ENCODE measurements at regions not wholly inside any gene's neighbourhood (a gene's known extent, or its start where the extent isn't known, plus 50 kb on each side); places are given as distances from the start of the nearest gene placed in this dataset.

DNA sequence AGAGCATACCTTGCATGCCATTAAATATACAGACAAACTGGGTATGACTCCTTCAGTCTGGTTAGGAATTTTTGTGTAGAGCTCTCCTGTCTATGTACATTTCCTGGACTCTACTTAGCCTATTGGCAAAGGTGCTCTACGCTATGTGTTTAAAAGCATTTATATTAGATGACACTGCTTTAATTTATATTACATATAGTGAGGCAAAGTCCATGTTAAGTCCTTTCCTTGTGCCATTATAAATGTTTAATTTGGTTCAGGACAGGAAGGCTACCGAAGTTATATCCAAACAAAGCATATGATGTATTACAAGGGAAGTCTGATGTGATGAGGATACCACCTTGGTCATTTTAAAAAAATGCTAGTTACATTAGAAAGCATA is 117.4 kb upstream of the RAB27B start:
- Histone ChIP-seq H3K36me3 (ENCODE audit: control insufficient read depth in 3 of 3, insufficient read depth in 2 of 3, low read depth in 1 of 3, low read length in 3 of 3) (no peaks in the 10 kb centered on the region), H3K9me3 (ENCODE audit: control insufficient read depth in 2 of 2, insufficient read depth in 1 of 2, low read depth in 1 of 2, low read length in 1 of 2) (no peaks in the 10 kb centered on the region), H3K4me3 (ENCODE audit: low read depth in 1 of 3, low read length in 3 of 3) (no peak overlapping the region), H3K4me1 (ENCODE audit: control insufficient read depth in 3 of 3, insufficient read depth in 2 of 3, low read depth in 1 of 3, low read length in 2 of 3) (no peaks in the 10 kb centered on the region), H3K27me3 (ENCODE audit: control insufficient read depth in 3 of 3, insufficient read depth in 3 of 3, low read length in 3 of 3) (no peaks in the 10 kb centered on the region), H3K27ac (ENCODE audit: low read depth in 1 of 3, low read length in 2 of 3) (no peak overlapping the region)
- no peak for FAIRE-seq
- DNase-seq, result no peak
- 59 to 75% (median 62%) methylated on average over 2 of the region's 2 CpGs for WGBS, 3 donors

DNA sequence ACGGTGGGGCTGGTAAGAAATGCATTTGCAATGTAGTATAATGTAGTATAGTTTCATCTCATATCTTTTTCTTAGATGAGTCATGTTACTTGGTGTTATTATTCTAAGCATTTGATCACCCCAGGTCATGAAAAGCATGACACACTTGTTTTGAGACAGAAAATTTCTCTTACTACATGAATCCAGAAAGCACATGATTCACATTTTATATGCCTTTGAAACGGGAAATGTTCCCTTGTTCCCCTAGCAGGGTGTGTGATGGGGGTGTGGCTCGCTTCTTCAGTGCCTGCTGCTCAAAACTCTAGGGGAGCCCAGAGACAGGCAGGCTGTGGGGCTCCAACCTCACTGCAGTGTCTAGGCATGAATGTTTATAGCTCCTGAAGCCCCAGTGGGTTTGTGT is 116.0 kb upstream of the RAB27B start:
- Histone ChIP-seq H3K9me3 (ENCODE audit: control insufficient read depth in 2 of 2, insufficient read depth in 1 of 2, low read depth in 1 of 2, low read length in 1 of 2) (no peaks in the 10 kb centered on the region), H3K4me3 (ENCODE audit: low read depth in 1 of 3, low read length in 3 of 3) (no peak overlapping the region), H3K4me1 (ENCODE audit: control insufficient read depth in 3 of 3, insufficient read depth in 2 of 3, low read depth in 1 of 3, low read length in 2 of 3) (no peaks in the 10 kb centered on the region), H3K27me3 (ENCODE audit: control insufficient read depth in 3 of 3, insufficient read depth in 3 of 3, low read length in 3 of 3) (no peaks in the 10 kb centered on the region), H3K36me3 (ENCODE audit: control insufficient read depth in 3 of 3, insufficient read depth in 2 of 3, low read depth in 1 of 3, low read length in 3 of 3) (no peaks in the 10 kb centered on the region), H3K27ac (ENCODE audit: low read depth in 1 of 3, low read length in 2 of 3) (no peak overlapping the region)
- 47 to 56% (median 53%) methylated on average over 3 of the region's 3 CpGs for WGBS, 3 donors
- DNase-seq, result no peak
- FAIRE-seq, result no peak

DNA sequence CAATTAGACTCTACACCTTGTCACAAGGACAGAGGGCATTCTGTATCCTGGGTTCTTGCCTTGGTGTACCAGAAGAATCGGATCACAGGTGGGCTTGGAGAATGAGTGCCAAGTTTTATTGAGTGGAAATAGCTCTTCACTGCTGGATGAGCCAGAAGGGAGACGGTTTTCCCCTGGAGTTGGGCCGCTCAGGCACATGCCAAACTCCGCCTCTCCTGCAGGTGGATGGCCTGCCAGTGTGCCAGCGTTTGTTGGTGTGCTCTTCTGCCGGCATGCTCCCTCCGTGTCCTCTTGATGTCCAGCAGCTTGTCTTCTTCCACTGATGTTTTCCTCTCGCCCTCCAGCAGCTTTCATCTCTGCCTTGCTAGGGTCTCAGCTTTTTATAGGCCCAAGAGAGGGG is 115.5 kb upstream of the RAB27B start:
- FAIRE-seq, result no peak
- 62 to 79% (median 68%) methylated on average over 8 of the region's 8 CpGs for WGBS, 3 donors
- no peak overlapping the region for H3K4me3 ChIP-seq (ENCODE audit: low read depth in 1 of 3, low read length in 3 of 3)
- H3K27ac ChIP-seq (ENCODE audit: low read depth in 1 of 3, low read length in 2 of 3), result no peak overlapping the region
- no peak for DNase-seq
- H3K4me1 ChIP-seq (ENCODE audit: control insufficient read depth in 3 of 3, insufficient read depth in 2 of 3, low read depth in 1 of 3, low read length in 2 of 3), result no peaks in the 10 kb centered on the region
- H3K36me3 ChIP-seq (ENCODE audit: control insufficient read depth in 3 of 3, insufficient read depth in 2 of 3, low read depth in 1 of 3, low read length in 3 of 3), result no peaks in the 10 kb centered on the region
- no peaks in the 10 kb centered on the region for H3K9me3 ChIP-seq (ENCODE audit: control insufficient read depth in 2 of 2, insufficient read depth in 1 of 2, low read depth in 1 of 2, low read length in 1 of 2)
- H3K27me3 ChIP-seq (ENCODE audit: control insufficient read depth in 3 of 3, insufficient read depth in 3 of 3, low read length in 3 of 3), result no peaks in the 10 kb centered on the region

DNA sequence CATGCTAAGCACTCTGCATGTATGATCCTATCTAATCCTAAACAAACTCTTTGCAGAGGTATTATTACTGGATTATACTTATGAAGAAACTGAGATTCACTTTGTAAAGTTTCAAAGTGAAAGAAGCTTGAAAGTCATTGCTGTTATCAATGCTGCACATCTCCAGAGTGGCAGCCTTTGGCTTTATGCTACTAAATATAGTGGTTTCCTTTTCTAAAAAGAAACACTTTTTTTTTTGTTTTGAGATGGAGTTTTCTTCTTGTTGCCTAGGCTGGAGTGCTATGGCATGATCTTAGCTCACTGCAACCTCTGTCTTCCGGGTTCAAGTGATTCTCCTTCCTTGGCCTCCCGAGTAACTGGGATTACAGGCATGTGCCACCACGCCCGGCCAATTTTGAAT is 114.9 kb upstream of the RAB27B start:
- no peak overlapping the region for H3K4me3 ChIP-seq (ENCODE audit: low read depth in 1 of 3, low read length in 3 of 3)
- no peaks in the 10 kb centered on the region for H3K27me3 ChIP-seq (ENCODE audit: control insufficient read depth in 3 of 3, insufficient read depth in 3 of 3, low read length in 3 of 3)
- no peak for DNase-seq
- H3K27ac ChIP-seq (ENCODE audit: low read depth in 1 of 3, low read length in 2 of 3), result no peak overlapping the region
- no peaks in the 10 kb centered on the region for H3K36me3 ChIP-seq (ENCODE audit: control insufficient read depth in 3 of 3, insufficient read depth in 2 of 3, low read depth in 1 of 3, low read length in 3 of 3)
- no peak for FAIRE-seq
- H3K9me3 ChIP-seq (ENCODE audit: control insufficient read depth in 2 of 2, insufficient read depth in 1 of 2, low read depth in 1 of 2, low read length in 1 of 2), result no peaks in the 10 kb centered on the region
- no peaks in the 10 kb centered on the region for H3K4me1 ChIP-seq (ENCODE audit: control insufficient read depth in 3 of 3, insufficient read depth in 2 of 3, low read depth in 1 of 3, low read length in 2 of 3)
- 89 to 92% (median 91%) methylated on average over 4 of the region's 4 CpGs for WGBS, 3 donors

DNA sequence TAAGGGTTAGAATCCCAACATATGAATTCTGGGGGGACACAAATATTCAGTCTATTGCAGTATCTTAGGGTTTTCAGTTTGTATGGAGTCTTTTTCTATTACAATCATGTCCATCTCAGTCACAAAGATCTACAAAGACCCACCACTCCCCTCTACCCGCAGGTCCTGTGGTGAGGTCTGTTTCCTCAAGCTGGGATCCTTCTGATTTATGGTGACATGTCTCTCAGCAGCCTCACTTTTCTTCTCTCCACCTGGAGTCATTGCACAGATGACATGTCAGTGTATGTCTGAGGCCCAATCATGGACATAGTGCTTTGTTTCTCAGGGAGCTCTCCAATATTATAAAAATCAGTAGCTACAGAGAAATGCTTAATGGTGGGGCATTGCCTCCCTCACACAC is 113.4 kb upstream of the RAB27B start:
- no peak for FAIRE-seq
- WGBS, 3 donors, result 56 to 66% (median 60%) methylated on average over 1 of the region's 1 CpG

DNA sequence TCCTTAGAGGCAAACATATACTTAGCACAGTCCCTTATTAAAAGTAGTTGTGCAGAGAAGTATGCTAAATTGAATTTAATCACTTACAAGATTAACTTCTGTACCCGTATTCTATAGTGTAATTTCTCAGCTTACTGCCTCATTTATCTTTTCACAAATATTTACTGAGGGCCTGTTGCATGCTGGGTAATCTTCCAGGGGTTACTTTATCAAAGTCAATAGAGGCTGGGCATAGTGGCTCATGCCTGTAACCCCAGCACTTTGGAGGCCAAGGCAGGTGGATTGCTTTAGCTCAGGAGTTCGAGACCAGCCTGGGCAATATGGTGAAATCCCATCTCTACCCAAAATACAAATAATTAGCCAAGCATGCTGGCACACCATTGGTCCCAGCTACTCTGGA is 111.7 kb upstream of the RAB27B start:
- FAIRE-seq (no peak), DNase-seq (peak; percentile 17 to 29)
- Histone ChIP-seq H3K36me3 (ENCODE audit: control insufficient read depth in 3 of 3, insufficient read depth in 2 of 3, low read depth in 1 of 3, low read length in 3 of 3) (no peaks in the 10 kb centered on the region), H3K4me3 (ENCODE audit: low read depth in 1 of 3, low read length in 3 of 3) (no peak overlapping the region), H3K9me3 (ENCODE audit: control insufficient read depth in 2 of 2, insufficient read depth in 1 of 2, low read depth in 1 of 2, low read length in 1 of 2) (no peaks in the 10 kb centered on the region), H3K27ac (ENCODE audit: low read depth in 1 of 3, low read length in 2 of 3) (no peak overlapping the region), H3K27me3 (ENCODE audit: control insufficient read depth in 3 of 3, insufficient read depth in 3 of 3, low read length in 3 of 3) (no peaks in the 10 kb centered on the region), H3K4me1 (ENCODE audit: control insufficient read depth in 3 of 3, insufficient read depth in 2 of 3, low read depth in 1 of 3, low read length in 2 of 3) (no peaks in the 10 kb centered on the region)
- WGBS, 3 donors, result 37 to 73% (median 46%) methylated on average over 2 of the region's 2 CpGs

More for the DNA sequence above, 113.4 kb upstream of the RAB27B start:
- Histone ChIP-seq H3K27me3 (ENCODE audit: control insufficient read depth in 3 of 3, insufficient read depth in 3 of 3, low read length in 3 of 3) (no peaks in the 10 kb centered on the region), H3K27ac (ENCODE audit: low read depth in 1 of 3, low read length in 2 of 3) (no peak overlapping the region), H3K4me1 (ENCODE audit: control insufficient read depth in 3 of 3, insufficient read depth in 2 of 3, low read depth in 1 of 3, low read length in 2 of 3) (no peaks in the 10 kb centered on the region), H3K4me3 (ENCODE audit: low read depth in 1 of 3, low read length in 3 of 3) (no peak overlapping the region), H3K9me3 (ENCODE audit: control insufficient read depth in 2 of 2, insufficient read depth in 1 of 2, low read depth in 1 of 2, low read length in 1 of 2) (no peaks in the 10 kb centered on the region), H3K36me3 (ENCODE audit: control insufficient read depth in 3 of 3, insufficient read depth in 2 of 3, low read depth in 1 of 3, low read length in 3 of 3) (no peaks in the 10 kb centered on the region)
- no peak for DNase-seq

DNA sequence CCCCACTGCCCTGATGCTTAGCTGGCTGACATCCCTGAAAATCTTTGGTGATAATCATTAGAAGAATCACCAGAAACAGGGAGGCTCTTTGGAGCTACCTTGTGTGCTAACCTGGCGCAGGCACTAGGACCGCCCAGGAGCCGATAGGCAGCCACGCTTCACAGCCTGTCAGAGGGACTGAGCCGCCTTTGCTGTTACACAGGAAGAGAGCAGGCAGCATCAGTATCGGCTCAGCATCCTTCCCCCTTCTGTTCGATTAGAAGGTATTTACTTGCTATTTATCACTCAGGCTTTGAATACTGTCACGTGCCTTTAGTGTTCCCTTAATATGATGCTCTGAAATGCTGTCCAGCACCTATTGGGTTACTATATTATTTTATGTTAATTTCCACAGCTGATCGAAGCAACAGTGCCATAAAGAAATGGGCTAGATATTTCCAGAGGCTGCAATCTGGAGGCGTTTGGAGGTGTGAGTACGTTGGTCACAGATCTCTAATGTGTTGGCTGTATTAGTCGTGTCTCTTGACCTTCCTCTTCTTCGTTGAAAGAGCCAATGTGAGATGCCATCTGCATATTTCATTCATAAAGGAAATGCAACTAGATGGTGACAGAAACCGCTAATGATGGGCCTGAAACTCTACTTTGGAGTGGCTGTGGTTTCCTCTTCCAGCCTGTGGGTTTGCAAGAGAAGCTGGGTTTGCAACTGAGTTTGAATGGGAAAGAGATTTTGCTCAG is 110.4 kb upstream of the RAB27B start:
- WGBS, 3 donors, result 18 to 40% (median 33%) methylated on average over 14 of the region's 14 CpGs
- peak overlapping the region in 1 of 3 donors; percentile 8 for H3K27ac ChIP-seq (ENCODE audit: low read depth in 1 of 3, low read length in 2 of 3)
- H3K27me3 ChIP-seq (ENCODE audit: control insufficient read depth in 3 of 3, insufficient read depth in 3 of 3, low read length in 3 of 3), result no peaks in the 10 kb centered on the region
- FAIRE-seq (no peak), DNase-seq (peak; percentile 7 to 24)
- no peaks in the 10 kb centered on the region for H3K36me3 ChIP-seq (ENCODE audit: control insufficient read depth in 3 of 3, insufficient read depth in 2 of 3, low read depth in 1 of 3, low read length in 3 of 3)
- no peaks in the 10 kb centered on the region for H3K4me1 ChIP-seq (ENCODE audit: control insufficient read depth in 3 of 3, insufficient read depth in 2 of 3, low read depth in 1 of 3, low read length in 2 of 3)
- H3K4me3 ChIP-seq (ENCODE audit: low read depth in 1 of 3, low read length in 3 of 3), result peak overlapping the region in 1 of 3 donors; percentile 25
- H3K9me3 ChIP-seq (ENCODE audit: control insufficient read depth in 2 of 2, insufficient read depth in 1 of 2, low read depth in 1 of 2, low read length in 1 of 2), result no peaks in the 10 kb centered on the region

DNA sequence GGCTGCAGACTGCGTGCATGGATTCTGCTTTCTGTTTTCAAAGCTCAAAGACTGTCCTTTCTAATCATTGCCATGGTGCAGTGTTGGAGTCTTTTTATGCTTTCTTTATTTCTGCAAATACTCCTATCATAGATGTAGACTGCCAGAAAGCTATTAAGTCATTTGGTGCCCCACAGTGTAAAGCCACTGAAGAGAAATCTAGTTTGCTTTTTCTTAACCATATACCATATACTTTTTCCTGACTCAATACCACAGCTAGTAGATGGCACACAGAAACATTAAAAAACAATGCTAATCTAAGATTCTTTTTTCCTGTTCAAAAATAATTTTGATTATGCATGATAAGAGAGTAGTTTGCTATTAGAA is 109.9 kb upstream of the RAB27B start:
- WGBS, 3 donors, result 27 to 38% (median 31%) methylated on average over 1 of the region's 1 CpG
- no peak for DNase-seq

DNA sequence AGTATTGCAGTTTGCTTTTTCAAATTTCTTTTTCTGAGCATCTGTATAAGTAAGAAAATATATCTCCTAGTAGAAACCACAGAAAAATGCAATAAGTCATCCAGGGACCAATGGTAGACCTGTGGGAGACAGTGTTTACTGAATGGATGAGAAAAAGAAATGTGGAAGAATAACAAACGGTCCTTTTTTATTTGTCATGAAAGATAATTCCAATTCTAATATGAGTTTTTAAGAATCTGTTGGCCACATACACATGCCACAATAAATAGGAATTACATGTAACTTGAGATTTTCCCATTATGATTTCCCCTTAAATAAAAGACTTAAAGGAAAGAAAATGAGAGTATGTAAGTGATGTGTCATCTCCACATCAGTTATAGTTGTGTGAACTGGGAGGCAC is 107.7 kb upstream of the RAB27B start:
- Histone ChIP-seq H3K4me3 (ENCODE audit: low read depth in 1 of 3, low read length in 3 of 3) (no peak overlapping the region), H3K4me1 (ENCODE audit: control insufficient read depth in 3 of 3, insufficient read depth in 2 of 3, low read depth in 1 of 3, low read length in 2 of 3) (no peaks in the 10 kb centered on the region), H3K36me3 (ENCODE audit: control insufficient read depth in 3 of 3, insufficient read depth in 2 of 3, low read depth in 1 of 3, low read length in 3 of 3) (no peaks in the 10 kb centered on the region), H3K27ac (ENCODE audit: low read depth in 1 of 3, low read length in 2 of 3) (no peak overlapping the region), H3K27me3 (ENCODE audit: control insufficient read depth in 3 of 3, insufficient read depth in 3 of 3, low read length in 3 of 3) (no peaks in the 10 kb centered on the region), H3K9me3 (ENCODE audit: control insufficient read depth in 2 of 2, insufficient read depth in 1 of 2, low read depth in 1 of 2, low read length in 1 of 2) (no peaks in the 10 kb centered on the region)
- WGBS, 3 donors, result 78 to 96% (median 80%) methylated on average over 1 of the region's 1 CpG
- DNase-seq, result no peak
- FAIRE-seq, result no peak

More for the DNA sequence above, 109.9 kb upstream of the RAB27B start:
- H3K27ac ChIP-seq (ENCODE audit: low read depth in 1 of 3, low read length in 2 of 3), result no peak overlapping the region
- H3K36me3 ChIP-seq (ENCODE audit: control insufficient read depth in 3 of 3, insufficient read depth in 2 of 3, low read depth in 1 of 3, low read length in 3 of 3), result no peaks in the 10 kb centered on the region
- no peaks in the 10 kb centered on the region for H3K27me3 ChIP-seq (ENCODE audit: control insufficient read depth in 3 of 3, insufficient read depth in 3 of 3, low read length in 3 of 3)
- H3K4me1 ChIP-seq (ENCODE audit: control insufficient read depth in 3 of 3, insufficient read depth in 2 of 3, low read depth in 1 of 3, low read length in 2 of 3), result no peaks in the 10 kb centered on the region
- H3K9me3 ChIP-seq (ENCODE audit: control insufficient read depth in 2 of 2, insufficient read depth in 1 of 2, low read depth in 1 of 2, low read length in 1 of 2), result no peaks in the 10 kb centered on the region
- no peak for FAIRE-seq
- peak overlapping the region in 1 of 3 donors; percentile 25 for H3K4me3 ChIP-seq (ENCODE audit: low read depth in 1 of 3, low read length in 3 of 3)
